A673 (cell line): ENCODE measurements at regions not wholly inside any gene's neighbourhood (a gene's known extent, or its start where the extent isn't known, plus 50 kb on each side); places are given as distances from the start of the nearest gene placed in this dataset.

ENCODE experiments used
- CTCF ChIP-seq: fragments of 300-800, 200-600 bp; sonication (generic); conservative IDR thresholded peaks from 2 replicates; pipeline ENCODE4 v1.5.1; 2017; ENCODE audit warnings: low read depth, mild to moderate bottlenecking, antibody characterized with exemption, low read length, moderate library complexity, mixed read lengths
- EZH2 ChIP-seq: fragments of 200-600 bp; sonication (generic); IDR thresholded peaks from 2 replicates; pipeline ENCODE4 v1.6.1; 2017; ENCODE audit warnings: borderline replicate concordance, low read depth, mild to moderate bottlenecking, mixed read lengths, antibody characterized with exemption, low read length; ENCODE audit not compliant: poor library complexity, severe bottlenecking

DNA sequence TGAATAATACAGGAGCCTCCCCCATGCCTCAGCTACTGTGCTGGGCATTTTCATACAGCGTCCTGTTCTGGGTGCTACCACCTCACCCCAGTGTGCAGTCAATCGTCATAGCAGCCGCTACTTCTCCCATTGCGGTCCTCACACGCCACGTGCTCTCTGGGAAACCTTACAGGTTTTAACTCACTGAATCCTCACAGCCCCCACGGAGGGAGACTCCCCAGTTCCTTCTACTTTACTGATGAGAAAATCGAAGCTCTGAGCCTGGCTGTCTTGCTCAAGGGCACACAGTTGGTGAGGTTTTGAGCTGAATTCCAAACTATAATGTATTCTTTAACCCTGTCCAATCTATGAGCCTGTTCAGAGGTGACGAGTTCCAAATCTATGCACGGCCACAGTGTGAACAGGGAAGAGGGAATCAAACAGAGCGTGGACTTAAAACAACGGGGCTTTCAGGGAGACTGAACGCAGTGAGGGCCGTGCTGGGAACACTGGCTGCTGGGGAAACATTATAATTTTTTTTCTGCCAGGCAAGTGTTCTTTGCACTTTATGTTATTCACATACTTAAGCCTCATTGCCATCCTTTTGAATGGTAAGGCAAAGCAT, 421.5 kb downstream of the BRD1 start:
- TF ChIP-seq CTCF (no peak), EZH2 (no peak)
